ENCODE measurements at regions not wholly inside any gene's neighbourhood (a gene's known extent, or its start where the extent isn't known, plus 50 kb on each side); places are given as distances from the start of the nearest gene placed in this dataset.
"Not testable (repeated sequence)": the region's sequence is repeated elsewhere in the genome, so short reads cannot be mapped to it uniquely, and the experiment has no call there.

DNA sequence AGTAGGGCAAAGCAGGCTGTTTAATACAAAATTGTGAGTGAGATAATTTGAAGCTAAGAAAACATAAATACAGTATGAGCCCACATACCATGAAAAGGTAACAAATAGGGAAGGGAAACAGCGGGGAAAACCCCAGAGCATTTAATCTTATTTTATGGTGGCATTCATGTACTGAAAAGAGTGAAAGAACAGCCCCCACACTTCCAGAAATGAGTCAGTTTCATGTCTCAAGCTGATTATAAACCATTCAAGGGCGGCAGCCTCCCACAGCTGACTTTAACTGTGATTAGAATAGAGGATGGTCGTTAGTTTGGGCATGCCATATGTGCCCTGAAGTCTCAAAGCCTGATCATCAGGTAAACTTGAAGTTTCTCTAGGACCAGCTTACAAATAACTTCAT, 64.5 kb downstream of the FOXG1 start:
- Histone ChIP-seq H3K4me1 (ENCODE audit: insufficient read depth, low read length) (no peaks in the 10 kb centered on the region), H3K4me3 (ENCODE audit: insufficient read depth, low read length) (no peak overlapping the region), H4K20me1 (ENCODE audit: insufficient read depth, low read length) (no peaks in the 10 kb centered on the region), H3K27ac (ENCODE audit: low read depth, low read length) (no peak overlapping the region), H3K79me2 (ENCODE audit: insufficient read depth, low read length) (no peaks in the 10 kb centered on the region), H3K36me3 (ENCODE audit: insufficient read depth, low read length) (no peaks in the 10 kb centered on the region), H3K27me3 (ENCODE audit: insufficient read depth, low read length) (no peaks in the 10 kb centered on the region), H3K4me2 (ENCODE audit: insufficient read depth, low read length) (no peak overlapping the region), H2AFZ (ENCODE audit: low read length) (no peak overlapping the region), H3K9me3 (ENCODE audit: low read depth, low read length) (no peaks in the 10 kb centered on the region)
- TF ChIP-seq, protein P1, sequence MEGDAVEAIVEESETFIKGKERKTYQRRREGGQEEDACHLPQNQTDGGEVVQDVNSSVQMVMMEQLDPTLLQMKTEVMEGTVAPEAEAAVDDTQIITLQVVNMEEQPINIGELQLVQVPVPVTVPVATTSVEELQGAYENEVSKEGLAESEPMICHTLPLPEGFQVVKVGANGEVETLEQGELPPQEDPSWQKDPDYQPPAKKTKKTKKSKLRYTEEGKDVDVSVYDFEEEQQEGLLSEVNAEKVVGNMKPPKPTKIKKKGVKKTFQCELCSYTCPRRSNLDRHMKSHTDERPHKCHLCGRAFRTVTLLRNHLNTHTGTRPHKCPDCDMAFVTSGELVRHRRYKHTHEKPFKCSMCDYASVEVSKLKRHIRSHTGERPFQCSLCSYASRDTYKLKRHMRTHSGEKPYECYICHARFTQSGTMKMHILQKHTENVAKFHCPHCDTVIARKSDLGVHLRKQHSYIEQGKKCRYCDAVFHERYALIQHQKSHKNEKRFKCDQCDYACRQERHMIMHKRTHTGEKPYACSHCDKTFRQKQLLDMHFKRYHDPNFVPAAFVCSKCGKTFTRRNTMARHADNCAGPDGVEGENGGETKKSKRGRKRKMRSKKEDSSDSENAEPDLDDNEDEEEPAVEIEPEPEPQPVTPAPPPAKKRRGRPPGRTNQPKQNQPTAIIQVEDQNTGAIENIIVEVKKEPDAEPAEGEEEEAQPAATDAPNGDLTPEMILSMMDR (IDR thresholded peaks at IDR 0.05; ENCODE audit: extremely low read depth, low read depth, low read length) = no peak
- peak; percentile 9 for DNase-seq (ENCODE audit: insufficient read length, low spot score, missing footprints)

DNA sequence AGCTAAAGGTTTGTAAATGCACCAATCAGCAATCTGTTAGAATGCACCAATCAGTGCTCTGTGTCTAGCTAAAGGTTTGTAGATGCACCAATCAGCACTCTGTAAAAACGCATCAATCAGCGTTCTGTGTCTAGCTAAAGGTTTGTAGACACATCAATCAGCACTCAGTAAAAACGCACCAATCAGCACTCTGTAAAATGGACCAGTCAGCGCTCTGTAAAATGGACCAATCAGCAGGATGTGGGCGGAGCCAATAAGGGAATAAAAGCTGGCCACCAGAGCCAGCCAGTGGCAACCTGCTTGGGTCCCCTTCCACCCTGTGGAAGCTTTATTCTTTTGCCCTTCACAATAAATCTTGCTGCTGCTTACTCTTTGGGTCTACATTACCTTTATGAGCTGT, 76.0 kb downstream of the FOXG1 start:
- H3K4me2 ChIP-seq (ENCODE audit: insufficient read depth, low read length); H4K20me1 ChIP-seq (ENCODE audit: insufficient read depth, low read length): not testable (repeated sequence)

DNA sequence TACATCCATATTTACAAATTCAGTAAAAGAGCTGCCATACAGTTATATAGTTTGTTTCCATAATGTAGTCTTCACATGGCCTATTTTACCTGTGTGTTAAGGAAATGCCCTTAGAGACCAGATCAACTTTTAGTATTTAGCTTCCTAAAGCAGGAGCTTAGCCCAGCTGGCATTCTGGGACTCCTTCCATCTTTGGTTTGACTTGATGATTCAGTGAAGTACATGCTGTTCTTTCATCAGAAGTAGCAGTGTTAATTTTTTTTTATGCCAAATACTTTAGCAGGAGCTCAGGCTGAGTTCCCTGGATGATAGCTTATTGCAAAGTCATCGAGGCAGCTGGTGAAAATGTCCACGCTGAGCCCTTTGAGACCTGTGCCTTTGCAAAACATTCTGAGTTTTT, 101.0 kb downstream of the FOXG1 start:
- Histone ChIP-seq H3K4me3 (ENCODE audit: insufficient read depth, low read length) (no peak overlapping the region), H3K4me2 (ENCODE audit: insufficient read depth, low read length) (no peak overlapping the region), H3K27ac (ENCODE audit: low read depth, low read length) (no peak overlapping the region), H3K27me3 (ENCODE audit: insufficient read depth, low read length) (no peaks in the 10 kb centered on the region), H3K9me3 (ENCODE audit: low read depth, low read length) (no peaks in the 10 kb centered on the region), H3K79me2 (ENCODE audit: insufficient read depth, low read length) (no peaks in the 10 kb centered on the region), H2AFZ (ENCODE audit: low read length) (no peak overlapping the region), H3K36me3 (ENCODE audit: insufficient read depth, low read length) (no peaks in the 10 kb centered on the region), H4K20me1 (ENCODE audit: insufficient read depth, low read length) (no peaks in the 10 kb centered on the region), H3K4me1 (ENCODE audit: insufficient read depth, low read length) (no peaks in the 10 kb centered on the region)
- no peak for DNase-seq (ENCODE audit: insufficient read length, low spot score, missing footprints)
- TF ChIP-seq, protein P1 (IDR thresholded peaks at IDR 0.05; ENCODE audit: extremely low read depth, low read depth, low read length) = no peak

More for the DNA sequence above, 76.0 kb downstream of the FOXG1 start:
- H3K36me3 ChIP-seq (ENCODE audit: insufficient read depth, low read length); H3K27me3 ChIP-seq (ENCODE audit: insufficient read depth, low read length); DNase-seq (ENCODE audit: insufficient read length, low spot score, missing footprints); H3K79me2 ChIP-seq (ENCODE audit: insufficient read depth, low read length); H2AFZ ChIP-seq (ENCODE audit: low read length); H3K27ac ChIP-seq (ENCODE audit: low read depth, low read length); H3K4me1 ChIP-seq (ENCODE audit: insufficient read depth, low read length); H3K9me3 ChIP-seq (ENCODE audit: low read depth, low read length); H3K4me3 ChIP-seq (ENCODE audit: insufficient read depth, low read length): not testable (repeated sequence)

DNA sequence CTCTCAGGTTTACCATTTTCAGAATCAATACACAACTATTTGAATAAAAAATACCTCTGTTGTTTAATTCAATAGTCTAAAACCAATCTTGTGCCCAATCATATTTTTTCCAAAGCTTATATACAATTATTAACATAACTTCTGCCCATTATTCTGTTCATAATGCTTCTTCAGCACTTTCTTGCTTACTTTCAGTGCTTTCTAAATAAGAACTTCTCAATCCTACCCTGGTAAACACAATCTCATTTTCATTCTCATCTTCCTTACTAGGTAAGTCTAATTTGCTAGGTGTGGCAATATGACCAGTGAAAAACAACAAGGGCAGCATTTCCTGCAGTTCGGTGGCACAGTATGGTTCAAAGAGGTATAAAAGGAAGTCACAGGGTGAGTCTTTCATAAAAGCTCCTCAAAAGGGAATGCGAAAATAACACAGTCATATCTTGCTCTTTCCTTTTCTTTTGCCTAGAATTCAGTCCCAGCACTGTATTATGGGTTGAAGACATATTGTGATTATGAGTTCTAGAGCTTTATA, 103.5 kb downstream of the FOXG1 start:
- no peak overlapping the region for H3K4me3 ChIP-seq (ENCODE audit: insufficient read depth, low read length)
- no peaks in the 10 kb centered on the region for H3K9me3 ChIP-seq (ENCODE audit: low read depth, low read length)
- H3K4me1 ChIP-seq (ENCODE audit: insufficient read depth, low read length) = no peaks in the 10 kb centered on the region
- H3K4me2 ChIP-seq (ENCODE audit: insufficient read depth, low read length) = no peak overlapping the region
- H3K27me3 ChIP-seq (ENCODE audit: insufficient read depth, low read length) = no peaks in the 10 kb centered on the region
- TF ChIP-seq, protein P1 (IDR thresholded peaks at IDR 0.05; ENCODE audit: extremely low read depth, low read depth, low read length) = no peak
- no peak overlapping the region for H3K27ac ChIP-seq (ENCODE audit: low read depth, low read length)
- H3K36me3 ChIP-seq (ENCODE audit: insufficient read depth, low read length) = no peaks in the 10 kb centered on the region
- no peaks in the 10 kb centered on the region for H3K79me2 ChIP-seq (ENCODE audit: insufficient read depth, low read length)
- H4K20me1 ChIP-seq (ENCODE audit: insufficient read depth, low read length) = no peaks in the 10 kb centered on the region
- peak; percentile 21 for DNase-seq (ENCODE audit: insufficient read length, low spot score, missing footprints)
- no peak overlapping the region for H2AFZ ChIP-seq (ENCODE audit: low read length)
